ENCODE measurements at regions not wholly inside any gene's neighbourhood (a gene's known extent, or its start where the extent isn't known, plus 50 kb on each side); places are given as distances from the start of the nearest gene placed in this dataset.
"Not testable (repeated sequence)": the region's sequence is repeated elsewhere in the genome, so short reads cannot be mapped to it uniquely, and the experiment has no call there.

DNA sequence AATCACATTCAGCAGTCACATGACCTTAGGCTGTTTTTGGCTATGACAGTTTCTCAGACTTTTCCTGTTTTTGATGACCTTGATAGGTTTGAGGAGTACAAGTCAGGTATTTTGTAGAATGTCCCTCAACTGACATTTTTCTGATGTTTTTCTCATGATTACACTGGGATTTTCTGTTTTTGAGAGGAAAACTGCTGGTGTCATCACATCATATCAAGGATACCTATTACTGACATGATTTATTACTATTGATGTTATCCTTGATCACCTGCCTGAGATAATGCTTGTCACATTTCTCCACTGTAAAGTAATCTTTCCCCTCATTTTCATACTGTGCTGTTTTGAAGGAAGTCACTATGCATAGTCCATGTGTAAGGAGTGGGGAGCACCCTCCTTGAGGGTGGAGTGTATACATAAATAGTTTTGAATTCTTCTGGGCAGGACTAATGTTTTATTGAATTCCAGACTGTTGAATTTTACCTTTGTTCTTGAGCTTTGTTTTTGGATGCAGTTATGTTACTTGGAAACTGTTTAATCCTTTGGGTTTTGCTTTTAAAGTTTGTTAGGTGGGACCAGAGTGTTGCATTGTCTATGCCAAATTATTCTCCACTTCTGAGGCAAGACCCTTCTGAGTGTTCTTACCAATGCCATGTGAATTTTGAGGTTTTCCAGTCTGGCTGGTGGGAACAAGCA lies 444.5 kb upstream of the FAR2 start:
- Histone ChIP-seq H3K4me1 (ENCODE audit: insufficient read depth) (no peaks in the 10 kb centered on the region), H3K4me3 (ENCODE audit: low read depth, low read length) (no peak overlapping the region), H3K36me3 (ENCODE audit: insufficient read depth) (no peaks in the 10 kb centered on the region), H3K27ac (ENCODE audit: low read depth) (no peak overlapping the region)
- no peak for DNase-seq (ENCODE audit: extremely low spot score)

GRCh38 chr12:28708918-28709371 lies 440.1 kb upstream of the FAR2 start:
- WGBS, result 67% methylated on average over 4 of the region's 4 CpGs
- no peak overlapping the region for H3K27ac ChIP-seq (ENCODE audit: low read depth)

GRCh38 chr12:28709986-28710685 lies 438.9 kb upstream of the FAR2 start:
- H3K27ac ChIP-seq (ENCODE audit: low read depth), result no peak overlapping the region
- no peaks in the 10 kb centered on the region for H3K36me3 ChIP-seq (ENCODE audit: insufficient read depth)
- no peaks in the 10 kb centered on the region for H3K4me1 ChIP-seq (ENCODE audit: insufficient read depth)
- 81% methylated on average over 4 of the region's 4 CpGs for WGBS
- H3K4me3 ChIP-seq (ENCODE audit: low read depth, low read length), result no peak overlapping the region
- no peak for DNase-seq (ENCODE audit: extremely low spot score)

More at GRCh38 chr12:28708918-28709371, 440.1 kb upstream of the FAR2 start:
- Histone ChIP-seq H3K4me1 (ENCODE audit: insufficient read depth) (no peaks in the 10 kb centered on the region), H3K4me3 (ENCODE audit: low read depth, low read length) (no peak overlapping the region), H3K36me3 (ENCODE audit: insufficient read depth) (no peaks in the 10 kb centered on the region)
- DNase-seq (ENCODE audit: extremely low spot score), result no peak

DNA sequence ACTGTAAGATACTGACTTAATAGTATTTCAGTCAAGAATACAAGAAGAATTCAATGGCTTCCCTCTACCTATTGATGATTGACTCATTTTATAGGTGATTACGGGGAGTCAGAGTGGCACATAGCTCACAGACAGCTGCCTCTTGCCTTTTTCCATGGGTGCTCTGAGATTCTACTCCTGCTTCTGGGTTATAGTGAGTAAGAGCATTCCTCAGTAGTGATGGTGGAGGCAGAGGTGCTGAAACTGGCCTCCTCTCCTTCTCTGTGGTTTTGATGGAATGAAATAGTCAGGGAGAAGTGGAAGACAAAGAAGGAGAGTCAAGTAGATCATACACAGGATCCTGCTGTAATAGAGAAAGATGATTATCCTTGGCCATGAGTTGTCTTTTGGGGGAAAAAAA lies 438.2 kb upstream of the FAR2 start:
- H3K4me1 ChIP-seq (ENCODE audit: insufficient read depth), result no peaks in the 10 kb centered on the region
- H3K36me3 ChIP-seq (ENCODE audit: insufficient read depth), result no peaks in the 10 kb centered on the region
- H3K27ac ChIP-seq (ENCODE audit: low read depth), result no peak overlapping the region
- DNase-seq (ENCODE audit: extremely low spot score), result no peak
- WGBS, result 95% methylated on average over 1 of the region's 1 CpG
- H3K4me3 ChIP-seq (ENCODE audit: low read depth, low read length), result no peak overlapping the region

DNA sequence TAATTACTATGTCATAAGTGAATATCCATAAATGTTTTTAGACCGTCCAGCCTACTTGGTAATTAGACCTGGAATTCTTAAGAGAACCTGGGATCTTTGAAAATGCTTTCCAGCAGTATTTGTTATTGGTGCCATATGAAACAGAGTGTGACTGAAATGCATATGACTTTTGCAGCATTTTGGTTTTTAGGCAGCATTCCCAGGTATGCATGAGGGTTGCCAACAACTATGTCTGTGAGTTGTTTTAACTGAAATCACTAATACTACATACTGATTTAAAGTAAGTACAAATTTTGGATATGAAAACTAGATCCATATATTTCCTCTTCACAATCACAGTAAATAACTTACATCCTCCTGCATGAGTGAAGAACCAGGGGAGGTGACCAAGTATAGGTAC lies 437.7 kb upstream of the FAR2 start:
- Histone ChIP-seq H3K4me1 (ENCODE audit: insufficient read depth) (no peaks in the 10 kb centered on the region), H3K36me3 (ENCODE audit: insufficient read depth) (no peaks in the 10 kb centered on the region)
- 49% methylated on average over 1 of the region's 1 CpG for WGBS

GRCh38 chr12:28742791-28743190 lies 406.3 kb upstream of the FAR2 start:
- Histone ChIP-seq H3K4me1 (ENCODE audit: insufficient read depth) (no peaks in the 10 kb centered on the region), H3K27ac (ENCODE audit: low read depth) (no peak overlapping the region), H3K36me3 (ENCODE audit: insufficient read depth) (no peaks in the 10 kb centered on the region), H3K4me3 (ENCODE audit: low read depth, low read length) (no peak overlapping the region)
- DNase-seq (ENCODE audit: extremely low spot score), result no peak

More for the DNA sequence above, 437.7 kb upstream of the FAR2 start:
- Histone ChIP-seq H3K27ac (ENCODE audit: low read depth) (no peak overlapping the region), H3K4me3 (ENCODE audit: low read depth, low read length) (no peak overlapping the region)
- no peak for DNase-seq (ENCODE audit: extremely low spot score)

- Histone ChIP-seq H3K36me3 (ENCODE audit: insufficient read depth) (no peaks in the 10 kb centered on the region), H3K27ac (ENCODE audit: low read depth) (no peak overlapping the region), H3K4me3 (ENCODE audit: low read depth, low read length) (no peak overlapping the region), H3K4me1 (ENCODE audit: insufficient read depth) (no peaks in the 10 kb centered on the region)
- WGBS, result 84% methylated on average over 3 of the region's 3 CpGs
- no peak for DNase-seq (ENCODE audit: extremely low spot score)
These were observed 402.2 kb upstream of the FAR2 start for GRCh38 chr12:28746734-28747325.

GRCh38 chr12:28750946-28751685 lies 398.0 kb upstream of the FAR2 start:
- Histone ChIP-seq H3K4me3 (ENCODE audit: low read depth, low read length) (no peak overlapping the region), H3K27ac (ENCODE audit: low read depth) (no peak overlapping the region)
- 80% methylated on average over 1 of the region's 1 CpG for WGBS

GRCh38 chr12:28755027-28755426 lies 394.1 kb upstream of the FAR2 start:
- Histone ChIP-seq H3K4me1 (ENCODE audit: insufficient read depth) (no peaks in the 10 kb centered on the region), H3K27ac (ENCODE audit: low read depth) (no peak overlapping the region), H3K4me3 (ENCODE audit: low read depth, low read length) (no peak overlapping the region), H3K36me3 (ENCODE audit: insufficient read depth) (no peaks in the 10 kb centered on the region)
- no peak for DNase-seq (ENCODE audit: extremely low spot score)
- WGBS, result 47% methylated on average over 1 of the region's 1 CpG

More at GRCh38 chr12:28750946-28751685, 398.0 kb upstream of the FAR2 start:
- Histone ChIP-seq H3K36me3 (ENCODE audit: insufficient read depth) (no peaks in the 10 kb centered on the region), H3K4me1 (ENCODE audit: insufficient read depth) (no peaks in the 10 kb centered on the region)
- DNase-seq (ENCODE audit: extremely low spot score), result no peak

DNA sequence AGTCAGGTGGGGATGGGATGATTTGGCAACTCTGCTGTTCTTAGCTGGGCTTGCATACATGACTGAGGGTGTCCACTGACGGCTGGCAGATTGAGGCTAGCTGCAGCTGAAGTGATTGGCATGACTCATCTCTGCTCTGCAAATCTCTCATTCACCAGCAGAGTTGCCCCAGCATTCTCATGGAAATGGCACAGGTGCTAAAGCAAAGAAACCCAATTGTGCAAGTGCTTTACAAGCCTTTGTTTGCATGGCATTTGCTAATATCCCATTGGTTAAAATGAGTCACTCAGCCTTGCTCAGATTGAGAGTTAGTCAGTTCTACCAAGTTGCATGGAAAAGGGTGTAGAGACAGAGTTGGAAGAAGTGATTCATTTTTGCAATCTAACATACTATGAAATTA lies 389.7 kb upstream of the FAR2 start:
- WGBS, result 74% methylated on average over 1 of the region's 1 CpG

DNA sequence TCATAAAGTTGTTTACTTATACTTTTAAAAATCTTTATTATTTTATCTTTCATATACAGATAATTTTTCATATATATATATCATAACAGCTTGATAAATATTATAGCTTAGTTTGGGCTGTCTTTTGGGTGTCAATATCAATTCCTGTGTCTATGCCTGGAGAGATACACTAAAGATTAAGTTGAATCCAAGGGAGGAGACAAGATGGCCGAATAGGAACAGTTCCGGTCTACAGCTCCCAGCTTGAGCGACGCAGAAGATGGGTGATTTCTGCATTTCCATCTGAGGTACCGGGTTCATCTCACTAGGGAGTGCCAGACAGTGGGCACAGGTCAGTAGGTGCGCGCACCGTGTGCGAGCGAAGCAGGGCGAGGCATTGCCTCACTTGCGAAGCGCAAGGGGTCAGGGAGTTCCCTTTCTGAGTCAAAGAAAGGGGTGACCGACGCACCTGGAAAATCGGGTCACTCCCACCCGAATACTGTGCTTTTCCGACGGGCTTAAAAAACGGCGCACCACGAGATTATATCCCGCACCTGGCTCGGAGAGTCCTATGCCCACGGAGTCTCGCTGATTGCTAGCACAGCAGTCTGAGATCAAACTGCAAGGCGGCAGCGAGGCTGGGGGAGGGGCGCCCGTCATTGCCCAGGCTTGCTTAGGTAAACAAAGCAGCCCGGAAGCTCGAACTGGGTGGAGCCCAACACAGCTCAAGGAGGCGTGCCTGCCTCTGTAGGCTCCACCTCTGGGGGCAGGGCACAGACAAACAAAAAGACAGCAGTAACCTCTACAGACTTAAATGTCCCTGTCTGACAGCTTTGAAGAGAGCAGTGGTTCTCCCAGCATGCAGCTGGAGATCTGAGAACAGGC lies 388.8 kb upstream of the FAR2 start:
- WGBS, result 92% methylated on average over 33 of the region's 33 CpGs
- H3K4me1 ChIP-seq (ENCODE audit: insufficient read depth); H3K4me3 ChIP-seq (ENCODE audit: low read depth, low read length); H3K36me3 ChIP-seq (ENCODE audit: insufficient read depth); H3K27ac ChIP-seq (ENCODE audit: low read depth); DNase-seq (ENCODE audit: extremely low spot score): not testable (repeated sequence)

More for the DNA sequence above, 389.7 kb upstream of the FAR2 start:
- no peak for DNase-seq (ENCODE audit: extremely low spot score)
- no peak overlapping the region for H3K4me3 ChIP-seq (ENCODE audit: low read depth, low read length)
- no peaks in the 10 kb centered on the region for H3K4me1 ChIP-seq (ENCODE audit: insufficient read depth)
- no peaks in the 10 kb centered on the region for H3K36me3 ChIP-seq (ENCODE audit: insufficient read depth)
- H3K27ac ChIP-seq (ENCODE audit: low read depth), result no peak overlapping the region

GRCh38 chr12:28761897-28762296 lies 387.2 kb upstream of the FAR2 start:
- H3K4me3 ChIP-seq (ENCODE audit: low read depth, low read length); DNase-seq (ENCODE audit: extremely low spot score); H3K4me1 ChIP-seq (ENCODE audit: insufficient read depth); H3K36me3 ChIP-seq (ENCODE audit: insufficient read depth); H3K27ac ChIP-seq (ENCODE audit: low read depth): not testable (repeated sequence)
- WGBS, result 92% methylated on average over 5 of the region's 5 CpGs

GRCh38 chr12:28766398-28766797 lies 382.7 kb upstream of the FAR2 start:
- no peak overlapping the region for H3K4me3 ChIP-seq (ENCODE audit: low read depth, low read length)
- no peak overlapping the region for H3K27ac ChIP-seq (ENCODE audit: low read depth)
- no peaks in the 10 kb centered on the region for H3K4me1 ChIP-seq (ENCODE audit: insufficient read depth)
- no peaks in the 10 kb centered on the region for H3K36me3 ChIP-seq (ENCODE audit: insufficient read depth)
- 95% methylated on average over 1 of the region's 1 CpG for WGBS
- DNase-seq (ENCODE audit: extremely low spot score), result no peak

Measured in urinary bladder (tissue), 3 donors.